TTC549 (cell line): ENCODE measurements at regions not wholly inside any gene's neighbourhood (a gene's known extent, or its start where the extent isn't known, plus 50 kb on each side); places are given as distances from the start of the nearest gene placed in this dataset.
"Not testable (repeated sequence)": the region's sequence is repeated elsewhere in the genome, so short reads cannot be mapped to it uniquely, and the experiment has no call there.

Source experiments
- FAIRE-seq: peaks from 2 replicates; lab custom pipeline; 2012; peaks lifted over from hg19 to GRCh38; lab: Jason Lieb, UNC

DNA sequence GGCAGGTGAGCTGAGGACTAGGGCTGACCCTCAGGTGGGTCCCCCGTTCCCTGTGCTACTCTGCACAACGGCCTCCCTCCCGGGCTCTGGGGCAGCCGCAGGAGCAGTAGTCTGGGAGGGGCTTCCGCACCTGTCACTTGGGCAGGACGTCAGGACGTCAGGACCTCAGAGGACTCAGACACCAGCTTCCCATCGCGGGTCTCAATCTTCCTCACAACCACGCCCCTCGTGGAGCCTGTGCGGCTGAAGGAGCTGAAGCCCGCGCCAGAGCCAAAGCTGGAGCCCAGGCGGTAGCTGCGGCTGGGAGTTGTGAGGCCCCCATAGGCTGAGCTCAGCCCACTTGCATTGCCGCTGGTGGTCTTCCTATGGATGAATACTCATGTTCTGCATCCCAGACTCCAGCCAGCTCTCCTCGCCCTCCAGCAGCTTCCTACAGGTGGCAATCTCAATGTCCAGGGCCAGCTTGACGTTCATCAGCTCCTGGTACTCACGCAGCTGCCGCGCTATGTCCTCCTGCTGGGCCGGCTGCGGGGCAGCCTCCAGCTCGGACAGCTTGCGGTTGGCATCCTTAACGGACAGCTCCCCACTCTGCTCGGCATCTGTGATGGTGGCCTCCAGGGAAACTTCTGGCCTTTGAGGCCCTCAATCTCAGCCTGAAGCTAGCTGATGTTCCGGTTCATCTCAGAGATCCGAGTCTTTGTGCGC lies 381.4 kb upstream of the RGMB start:
- FAIRE-seq: no peak

DNA sequence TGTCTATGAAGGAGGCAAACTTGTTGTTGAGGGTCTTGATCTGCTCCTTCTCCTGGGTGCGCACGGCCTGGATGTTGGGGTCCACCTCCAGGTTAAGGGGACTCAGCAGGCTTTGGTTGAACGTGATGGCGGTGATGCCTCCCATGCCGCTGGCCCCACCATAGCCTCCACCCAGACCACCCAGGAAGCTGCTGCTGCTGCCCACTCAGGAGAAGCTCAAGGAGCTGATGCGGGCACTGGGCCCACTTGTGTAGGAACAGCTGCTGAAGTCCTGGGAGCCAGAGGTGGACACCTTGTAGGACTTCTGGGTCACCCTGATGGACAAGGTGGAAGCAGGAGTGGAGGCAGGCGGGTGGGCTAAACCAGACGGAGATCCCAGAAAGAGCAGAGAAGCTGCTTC lies 380.3 kb upstream of the RGMB start:
- not testable (repeated sequence) for FAIRE-seq

DNA sequence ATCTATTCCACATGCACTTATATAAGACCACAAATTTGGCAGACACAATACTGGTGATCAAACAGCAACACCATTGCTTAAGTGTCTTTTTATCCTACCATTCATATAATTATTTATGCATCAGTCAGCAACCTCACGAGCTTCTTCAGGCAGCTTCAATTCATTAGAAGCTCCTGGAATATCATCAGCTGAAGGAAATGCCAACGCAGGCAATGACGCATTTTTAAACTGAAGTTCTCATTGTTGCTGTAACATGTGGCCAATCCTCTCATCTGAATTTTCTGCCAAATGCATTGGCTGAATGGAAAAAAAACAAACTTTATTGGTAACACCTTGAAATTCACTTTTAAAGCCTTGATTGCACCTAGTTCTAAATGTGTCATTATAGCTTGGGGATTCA lies 376.4 kb upstream of the RGMB start:
- no peak for FAIRE-seq

DNA sequence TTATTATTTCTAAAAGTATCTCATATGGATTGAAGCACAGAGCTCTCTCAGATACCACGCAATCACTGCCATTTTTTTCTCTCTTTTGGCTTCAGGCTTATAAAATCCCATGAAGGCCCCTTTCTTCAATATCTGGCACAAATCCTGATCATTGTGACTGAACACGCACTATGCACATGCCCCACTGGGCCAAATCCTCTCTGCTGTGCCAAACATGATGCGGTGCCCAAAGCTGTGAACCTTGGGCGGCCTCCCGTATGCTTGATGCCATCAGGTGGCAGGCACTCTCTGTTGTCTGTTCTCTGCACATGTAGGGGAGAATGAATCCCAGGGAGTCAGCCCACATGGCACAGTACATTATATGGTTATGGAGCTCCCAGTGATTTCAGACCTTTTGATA lies 375.0 kb upstream of the RGMB start:
- no peak for FAIRE-seq

DNA sequence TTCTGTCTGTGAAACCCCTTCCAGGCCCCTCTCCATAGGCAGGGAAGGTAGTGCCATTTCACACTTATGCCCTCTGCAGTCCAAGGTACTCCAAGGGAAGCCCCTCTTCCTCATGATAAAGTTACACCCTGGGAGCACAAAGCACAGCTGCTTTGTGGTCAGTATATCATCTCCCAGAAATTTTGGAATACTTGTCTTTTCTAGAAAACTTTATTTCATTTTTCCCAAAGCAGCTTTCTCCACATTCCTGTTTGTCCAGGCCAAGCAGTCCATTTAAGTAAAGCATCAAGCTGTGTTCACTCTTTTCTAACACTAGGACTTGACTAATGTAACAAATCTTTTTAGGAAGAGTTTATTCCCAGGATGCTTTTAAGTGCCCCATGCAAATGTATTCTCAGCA lies 371.8 kb upstream of the RGMB start:
- FAIRE-seq: no peak

DNA sequence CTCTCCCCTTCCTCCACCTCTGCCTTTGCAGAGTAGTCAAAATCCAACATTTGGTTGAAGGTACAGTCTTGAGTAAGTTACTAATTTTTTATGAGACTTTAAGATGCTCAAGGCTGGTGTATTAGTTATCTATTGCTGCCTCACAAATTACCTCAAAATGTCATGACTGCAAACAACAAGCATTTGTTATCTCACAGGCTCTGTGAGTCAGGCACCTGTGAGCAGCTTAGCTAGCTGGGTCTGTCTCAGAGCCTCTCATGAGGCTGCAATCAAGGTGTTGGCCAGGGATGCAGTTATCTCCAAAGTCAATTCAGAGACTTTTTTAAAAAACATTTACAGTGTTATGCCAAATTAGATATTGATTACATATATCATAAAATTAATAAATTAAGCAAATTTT lies 371.3 kb upstream of the RGMB start:
- no peak for FAIRE-seq

DNA sequence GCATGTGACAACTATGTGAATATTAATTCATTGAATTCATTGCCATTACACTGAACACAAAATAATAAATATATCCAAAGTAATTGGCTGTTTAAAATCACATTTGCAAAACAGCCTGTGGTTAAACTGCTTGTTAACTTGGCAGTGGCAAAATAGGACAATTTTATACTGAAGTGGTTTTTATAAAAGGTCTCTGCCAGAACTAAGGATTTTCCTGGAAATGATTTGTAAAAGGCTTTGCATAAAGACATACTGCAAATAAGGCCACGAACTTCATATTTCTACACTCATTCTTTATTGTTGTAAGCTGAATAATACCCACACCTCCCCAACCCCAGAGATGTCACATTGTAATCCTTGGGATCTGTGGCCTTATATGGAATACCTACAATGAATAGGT lies 370.3 kb upstream of the RGMB start:
- FAIRE-seq: no peak

DNA sequence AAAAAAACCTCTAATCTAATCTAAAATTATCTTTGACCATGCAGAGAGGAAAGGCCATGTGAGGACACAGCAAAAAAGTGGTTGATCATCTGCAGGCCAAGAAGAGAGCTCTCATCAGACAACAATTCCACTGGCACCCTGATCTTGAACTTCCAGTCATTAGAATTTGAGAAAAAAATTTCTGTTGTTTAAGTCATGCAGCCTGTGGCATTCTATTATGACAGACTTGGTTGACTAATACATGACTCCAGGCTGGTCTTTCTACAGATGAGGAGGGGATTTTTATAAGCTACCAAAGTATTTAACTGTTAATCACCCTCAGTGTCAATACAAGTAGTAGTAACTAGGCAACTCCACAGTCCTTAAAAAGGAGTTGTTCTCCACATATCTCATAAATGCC lies 358.5 kb upstream of the RGMB start:
- FAIRE-seq: no peak

DNA sequence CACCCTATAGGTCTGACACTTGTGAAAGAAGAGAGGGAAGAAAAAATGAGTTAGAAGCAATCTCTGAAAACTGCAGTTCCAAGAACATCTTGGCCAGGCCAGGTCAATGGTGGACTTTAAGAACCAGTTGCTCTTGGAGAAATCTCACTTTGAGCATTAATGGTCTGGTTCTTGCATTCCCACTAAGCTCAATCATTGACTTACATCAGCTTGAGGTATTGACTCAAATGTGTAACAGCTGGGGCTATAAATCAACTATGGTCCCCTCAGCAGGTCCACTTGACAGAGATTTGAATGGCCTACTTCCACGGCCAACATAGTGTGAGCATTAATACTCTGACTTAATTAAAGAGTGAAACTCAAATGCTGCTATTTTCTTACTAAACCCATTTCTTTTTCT lies 357.8 kb upstream of the RGMB start:
- FAIRE-seq: no peak

DNA sequence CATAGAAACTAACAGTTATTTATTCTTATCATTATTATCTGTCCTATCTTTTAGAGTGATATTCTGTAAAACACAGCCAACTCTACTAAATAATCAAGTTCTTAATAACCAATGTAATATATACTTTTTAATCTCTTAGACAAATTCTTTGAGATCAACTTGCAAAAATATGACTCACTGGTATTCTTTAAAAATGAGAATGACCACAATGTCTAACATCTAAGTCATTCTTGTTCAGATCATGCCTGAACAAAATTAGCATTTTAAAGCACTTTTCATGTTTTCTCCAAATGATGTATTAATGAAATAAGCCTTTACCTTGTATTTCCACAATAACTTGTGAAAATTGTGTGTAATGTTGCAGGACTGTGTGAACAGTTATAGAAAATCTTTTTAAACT lies 356.9 kb upstream of the RGMB start:
- no peak for FAIRE-seq

DNA sequence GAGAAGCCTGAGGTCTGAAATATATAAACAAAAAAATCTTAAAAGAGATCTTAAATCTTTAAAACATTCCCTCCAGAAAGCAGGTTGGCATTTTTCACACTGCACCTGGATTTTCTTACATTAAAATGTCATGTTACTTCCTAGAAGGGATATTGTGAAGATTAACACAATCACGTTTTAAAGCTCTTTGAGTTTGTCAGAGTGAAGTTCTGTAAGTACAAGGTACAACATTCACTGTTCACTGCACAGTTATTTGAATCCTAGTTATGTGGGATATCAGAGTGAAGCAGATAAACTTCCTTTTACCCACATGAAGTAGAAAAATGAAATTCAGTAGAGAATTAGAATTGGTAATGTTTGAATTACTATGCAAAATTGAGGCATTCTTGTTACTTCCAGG lies 353.6 kb upstream of the RGMB start:
- FAIRE-seq: no peak

DNA sequence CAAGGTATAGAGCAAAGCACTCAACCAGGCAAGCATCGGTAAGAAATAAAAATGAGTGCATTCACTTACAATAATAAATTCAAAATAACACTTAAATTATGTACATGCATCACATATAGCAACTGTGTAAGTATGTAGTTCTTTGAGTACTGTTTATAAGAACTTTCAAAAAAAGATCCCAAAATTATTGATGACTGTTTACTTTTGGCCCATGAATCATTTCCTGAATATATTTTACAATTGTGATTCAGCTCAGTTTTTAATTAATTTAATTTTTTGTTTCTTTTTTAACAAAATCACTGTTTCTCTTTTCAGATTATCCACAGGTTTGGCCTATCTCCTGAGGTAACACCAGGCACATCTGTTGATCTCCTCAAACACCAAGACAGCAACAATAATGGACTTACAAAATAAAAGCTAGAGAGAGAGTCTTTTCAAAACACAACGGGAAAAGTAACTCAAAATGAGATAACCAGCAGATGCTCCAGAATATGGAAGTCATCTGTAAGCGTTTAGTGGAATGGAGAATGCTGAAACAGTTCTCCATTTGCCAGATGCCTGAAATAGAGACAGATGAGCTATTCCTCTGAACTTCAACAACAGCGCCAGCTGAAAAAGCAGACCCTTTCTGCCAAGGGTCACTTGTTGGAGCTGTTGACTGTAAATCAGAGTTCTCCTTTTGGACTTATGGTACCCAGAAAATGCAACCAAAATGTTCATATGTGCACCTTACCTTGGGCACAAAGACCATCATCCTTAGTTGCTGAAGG lies 348.6 kb upstream of the RGMB start:
- FAIRE-seq: no peak

DNA sequence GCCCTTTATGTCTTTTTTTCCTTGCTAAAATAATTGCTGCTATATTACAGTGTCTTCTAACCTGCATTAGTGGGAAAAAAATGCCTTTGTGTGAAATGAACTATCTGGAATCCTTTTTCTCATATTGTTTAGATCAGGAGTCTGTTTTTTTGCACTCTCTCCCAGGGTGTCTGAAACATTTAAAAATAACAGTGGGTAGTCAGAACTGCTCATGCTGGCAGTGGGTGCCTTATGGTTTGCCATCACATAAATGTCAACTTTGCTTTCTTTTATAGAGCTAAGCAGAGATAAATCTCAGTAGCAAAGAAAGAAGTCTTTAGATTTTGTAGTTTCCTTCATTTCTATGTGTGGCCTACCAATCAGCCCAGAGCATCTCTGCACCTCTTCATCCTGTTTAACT lies 347.8 kb upstream of the RGMB start:
- FAIRE-seq: no peak

DNA sequence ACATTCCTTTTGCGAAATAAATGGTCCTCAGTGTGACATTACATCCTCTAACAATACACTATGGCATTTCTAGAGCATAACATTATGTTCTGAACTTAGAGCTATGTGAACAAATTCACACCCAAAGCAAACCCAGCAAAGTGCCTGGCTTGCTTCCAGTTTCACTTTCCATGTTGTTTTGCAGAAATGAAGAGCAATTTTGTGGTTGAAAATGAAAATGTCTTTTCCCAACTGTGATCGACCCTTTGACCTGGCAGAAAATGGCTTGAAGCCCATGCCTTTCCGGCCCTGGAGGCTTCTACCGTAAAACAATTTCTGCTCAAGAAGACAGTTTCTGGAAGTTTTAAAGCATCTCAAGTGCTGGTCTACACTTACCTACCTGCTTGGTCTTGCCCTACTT lies 344.7 kb upstream of the RGMB start:
- FAIRE-seq: no peak

DNA sequence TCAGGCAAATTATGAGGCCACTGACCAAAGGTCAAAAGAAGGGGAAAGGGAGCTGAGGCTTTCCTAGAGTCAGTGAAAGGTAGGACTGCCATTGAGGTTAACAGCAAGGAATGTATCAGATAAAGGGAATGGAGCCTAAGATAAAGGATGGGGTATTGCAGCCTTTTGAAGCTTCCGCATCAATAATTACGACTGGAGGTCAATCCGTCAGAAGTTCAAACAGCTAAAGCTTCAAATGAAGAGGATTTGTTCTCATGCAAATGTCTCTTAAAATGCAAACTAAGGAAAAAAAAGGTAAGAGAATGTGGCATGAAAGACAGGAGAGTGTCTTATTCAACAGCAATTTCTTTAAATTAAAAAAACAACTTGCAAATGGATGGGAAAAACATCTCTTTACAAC lies 341.1 kb upstream of the RGMB start:
- FAIRE-seq: no peak

DNA sequence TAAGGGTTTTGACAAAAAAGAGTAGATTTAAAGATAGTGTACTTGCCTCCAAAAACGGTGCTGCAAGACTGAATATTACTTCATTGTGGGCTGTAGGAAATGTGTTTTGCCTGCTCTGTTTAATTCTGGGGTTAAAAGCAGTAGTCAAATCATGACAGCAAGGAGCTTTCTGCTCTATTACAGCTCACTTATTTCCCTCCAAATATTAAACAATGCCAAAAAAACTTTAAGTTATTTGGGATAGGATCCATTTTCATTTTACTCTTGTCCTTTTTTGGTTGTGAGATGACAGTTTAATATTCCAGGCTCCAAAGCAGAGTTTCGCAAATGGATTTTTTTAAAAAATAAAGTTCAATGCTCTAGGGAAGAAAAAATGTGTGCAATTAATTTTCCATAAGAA lies 340.4 kb upstream of the RGMB start:
- FAIRE-seq: no peak

DNA sequence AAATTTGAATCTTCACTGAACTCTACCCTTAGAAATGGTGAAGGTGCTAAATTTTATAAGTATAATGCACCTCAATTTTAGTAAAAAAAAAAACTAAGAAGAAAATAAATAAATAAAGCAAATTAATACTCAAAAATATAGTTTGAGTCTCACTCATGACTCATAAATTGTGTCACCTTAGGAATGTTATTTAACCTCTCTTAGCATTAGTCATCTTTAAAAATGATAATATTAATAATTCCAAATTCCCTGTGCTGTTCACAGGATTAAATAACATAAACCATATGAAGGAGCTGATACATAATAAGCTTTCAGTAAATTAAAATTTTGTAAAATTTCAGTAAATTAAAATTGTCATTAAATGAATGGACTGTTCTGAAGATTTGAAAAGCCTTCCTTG lies 339.8 kb upstream of the RGMB start:
- FAIRE-seq: no peak

DNA sequence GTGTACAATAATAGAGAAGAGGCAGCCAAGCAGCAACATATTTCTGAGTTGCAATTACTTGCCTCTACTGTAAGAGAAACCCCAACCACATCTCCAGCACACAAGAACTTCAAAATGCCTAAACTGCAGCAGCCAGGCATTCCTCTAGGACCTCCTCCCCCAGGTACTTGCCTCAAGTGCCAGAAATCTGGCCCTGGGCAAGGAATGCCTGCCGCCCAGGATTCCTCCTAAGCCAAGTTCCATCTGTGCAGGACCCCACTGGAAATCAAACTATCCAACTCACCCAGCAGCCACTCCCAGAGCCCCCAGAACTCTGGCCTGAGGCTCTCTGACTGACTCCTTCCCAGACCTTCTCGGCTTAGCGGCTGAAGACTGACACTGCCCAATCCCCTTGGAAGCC lies 336.8 kb upstream of the RGMB start:
- FAIRE-seq: no peak

DNA sequence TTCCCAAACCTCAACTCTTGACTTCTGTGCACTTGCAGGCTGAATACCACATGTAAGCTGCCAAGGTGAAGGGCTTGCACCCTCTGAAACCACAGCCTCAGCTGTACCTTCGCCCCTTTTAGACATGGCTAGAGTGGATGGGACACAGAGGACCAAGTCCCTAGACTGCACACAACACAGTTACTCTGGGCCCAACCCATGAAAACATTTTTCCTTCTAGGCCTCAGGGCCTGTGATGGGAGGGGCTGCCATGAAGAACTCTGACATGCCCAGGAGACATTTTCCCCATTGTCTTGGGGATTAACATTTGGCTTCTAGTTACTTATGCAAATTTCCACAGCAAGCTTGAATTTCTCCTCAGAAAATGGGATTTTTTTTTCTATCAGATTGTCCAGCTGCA lies 331.0 kb upstream of the RGMB start:
- no peak for FAIRE-seq

DNA sequence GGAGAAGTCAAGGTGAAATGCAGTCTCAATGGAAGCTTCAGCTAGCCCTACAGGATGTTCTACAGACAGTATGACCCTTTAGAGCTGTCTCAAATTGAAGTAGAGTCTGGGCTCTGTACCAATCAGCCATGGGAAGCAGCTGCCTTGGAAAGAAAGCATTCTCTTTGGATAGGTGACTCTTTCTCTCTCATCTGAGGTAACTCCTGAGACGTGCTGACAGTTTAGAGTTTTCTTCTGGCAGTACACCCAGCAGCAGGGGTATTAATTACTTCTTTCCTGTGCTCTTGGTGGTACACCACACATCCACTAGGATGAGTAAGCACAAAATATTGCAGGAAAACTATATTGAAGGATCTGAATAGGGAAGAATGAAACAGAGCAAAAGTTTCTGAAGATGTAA lies 329.6 kb upstream of the RGMB start:
- no peak for FAIRE-seq

DNA sequence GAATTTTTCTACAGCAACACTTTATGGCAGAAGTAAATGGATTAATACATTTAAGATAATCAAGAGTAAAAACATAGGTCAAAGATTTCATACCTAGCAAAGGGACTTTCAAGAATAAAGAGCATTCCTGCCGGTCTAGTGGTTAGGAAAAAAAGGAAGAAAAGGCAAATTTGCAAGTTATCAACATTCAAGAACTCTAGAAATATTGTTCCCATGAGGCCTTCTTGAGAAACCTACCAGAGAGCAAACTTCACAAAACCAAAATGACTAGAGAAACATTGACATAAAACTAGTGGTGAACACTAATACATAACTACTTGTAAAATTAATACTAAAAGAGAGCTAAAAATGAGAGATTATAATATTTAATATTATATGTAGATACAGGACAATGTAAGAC lies 320.2 kb upstream of the RGMB start:
- FAIRE-seq: no peak

DNA sequence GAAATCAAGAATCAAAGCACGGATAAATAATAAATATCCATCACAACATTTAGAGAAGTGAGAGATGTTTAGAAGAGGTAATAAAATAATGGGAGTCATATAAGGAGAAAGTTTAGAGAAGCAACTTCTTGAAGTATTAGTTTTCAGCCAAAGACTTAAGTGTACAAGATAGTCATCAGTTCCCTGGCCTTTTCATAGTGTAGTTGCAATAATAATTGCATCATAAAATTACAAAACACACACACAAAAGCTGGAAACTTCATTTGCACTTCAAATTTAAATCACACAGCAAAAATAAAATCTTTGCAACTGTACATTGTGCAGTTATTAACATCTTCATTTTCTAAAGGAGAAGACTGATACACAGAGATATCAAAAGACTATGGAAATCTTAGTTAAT lies 319.1 kb upstream of the RGMB start:
- FAIRE-seq: no peak

DNA sequence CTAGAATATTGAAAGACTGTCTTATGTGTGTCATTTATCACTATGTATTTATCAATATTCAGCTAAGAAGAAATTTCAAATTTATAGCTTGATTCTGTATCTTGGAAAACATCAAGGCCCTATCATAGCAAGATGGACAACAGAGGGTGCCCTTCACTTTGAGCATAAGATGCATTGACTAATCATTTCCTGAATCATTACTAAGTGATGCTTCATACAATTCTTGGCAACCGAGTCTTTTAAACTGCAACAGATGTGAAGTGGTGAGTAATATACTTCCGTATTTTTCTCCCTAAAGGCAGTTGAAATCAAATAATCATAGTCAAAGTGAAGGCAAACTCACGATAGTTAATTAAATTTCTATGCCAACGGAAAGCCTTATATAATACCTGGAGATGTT lies 318.6 kb upstream of the RGMB start:
- no peak for FAIRE-seq

DNA sequence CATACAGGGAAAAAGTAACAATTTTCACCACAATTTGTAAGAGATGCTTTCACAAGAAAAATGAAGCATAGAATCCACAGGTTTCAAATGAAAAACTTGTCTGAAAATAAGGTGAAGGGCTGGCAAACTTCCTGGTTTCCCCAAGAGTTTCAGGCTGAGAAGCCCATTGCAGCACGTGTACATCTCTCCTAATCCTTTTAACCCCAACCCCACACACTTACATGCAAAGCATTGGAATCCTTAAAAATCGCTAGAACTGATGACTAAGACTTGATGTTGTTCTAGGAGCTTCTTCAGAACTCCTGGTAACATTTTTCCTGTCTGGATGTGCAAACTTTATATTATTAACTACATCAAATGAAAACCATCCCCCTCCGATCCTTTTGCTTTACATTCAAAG lies 317.8 kb upstream of the RGMB start:
- FAIRE-seq: no peak
